HCT116 (cell line): ENCODE measurements at regions not wholly inside any gene's neighbourhood (a gene's known extent, or its start where the extent isn't known, plus 50 kb on each side); places are given as distances from the start of the nearest gene placed in this dataset.

ENCODE experiments used
- ATAC-seq: fragments of 200-7000 bp; cut with Tn5 transposase; 2 replicates; pipeline ENCODE4 v1.9.1; 2020; ENCODE audit warnings: mild to moderate bottlenecking, moderate library complexity
- BruUV-seq: library from RNA; stranded (reverse); fragments of 400-500 nt; replicated peaks from 2 replicates; lab custom pipeline; 2021; lab: Mats Ljungman, UMichigan
- CTCF ChIA-PET: fragments of 300-600 bp; sonication (Branson Sonifier 250); formaldehyde crosslinking; loops from one replicate; lab custom pipeline; 2021; ENCODE audit warnings: antibody characterized with exemption; lab: Charles Lee
- POLR2A ChIA-PET: fragments of 300-600, 350-600 bp; sonication (Branson Sonifier 250); formaldehyde crosslinking; loops from one replicate; lab custom pipeline; 2021; ENCODE audit warnings: antibody characterized with exemption; lab: Charles Lee
- RAD21 ChIA-PET, 2 experiments: fragments of 300-600 bp; sonication (Branson Sonifier 250); formaldehyde crosslinking; loops; one replicate each; lab custom pipeline; 2023; ENCODE audit warnings: low total read pairs in 2 of 2; ENCODE audit not compliant: uncharacterized antibody in 2 of 2, unreplicated experiment in 2 of 2, low non-redundant PET in 1 of 2; lab: Charles Lee
- DNase-seq: peaks from one replicate; pipeline ENCODE4 v3.0.0-alpha.2; 2010; ENCODE audit warnings: low read depth, low spot score
- H2AFZ ChIP-seq: fragments of 200-600 bp; shearing (Covaris generic), sonication (generic); 2 replicates; pipeline ENCODE4 v1.6.1; 2017; ENCODE audit warnings: low read depth, mixed run types, mixed read lengths, antibody characterized with exemption, low read length; ENCODE audit not compliant: poor library complexity, severe bottlenecking
- H3K27ac ChIP-seq: 2 replicates; pipeline ENCODE4 v1.5.1; 2012; ENCODE audit warnings: low read depth, low read length
- H3K27me3 ChIP-seq: fragments of 200-600 bp; sonication (generic); 2 replicates; pipeline ENCODE4 v1.6.1; 2016; ENCODE audit warnings: mixed run types, low read length, mixed read lengths; ENCODE audit not compliant: insufficient read depth
- H3K36me3 ChIP-seq, 2 experiments: fragments of 200-500 bp in 1 of 2; fragments of 200-600 bp in 1 of 2; sonication (Bioruptor generic) in 1 of 2; sonication (generic) in 1 of 2; 2 replicates each; pipeline versions ENCODE4 v1.5.1 to v1.6.1; 2014 to 2016; ENCODE audit warnings: low read length in 2 of 2, inconsistent platforms in 1 of 2, mixed read lengths in 1 of 2, mixed run types in 1 of 2; ENCODE audit not compliant: insufficient read depth in 2 of 2, control insufficient read depth in 1 of 2
- H3K4me1 ChIP-seq, 2 experiments: fragments of 200-600 bp in 1 of 2; sonication (generic) in 1 of 2; 2 replicates each; pipeline versions ENCODE4 v1.5.1 to v1.6.1; 2012 to 2017; ENCODE audit warnings: low read length in 2 of 2, inconsistent platforms in 1 of 2, mild to moderate bottlenecking in 1 of 2, mixed read lengths in 1 of 2, mixed run types in 1 of 2, moderate library complexity in 1 of 2; ENCODE audit not compliant: insufficient read depth in 2 of 2, control insufficient read depth in 1 of 2
- H3K4me2 ChIP-seq: fragments of 200-600 bp; sonication (generic); 2 replicates; pipeline ENCODE4 v1.6.1; 2017; ENCODE audit warnings: mixed run types, low read length, mixed read lengths
- H3K4me3 ChIP-seq, 2 experiments: fragments of 200-600 bp in 1 of 2; sonication (generic) in 1 of 2; replicated peaks in 1 of 2; 2 replicates each; pipeline ENCODE4 v1.5.1; 2011 to 2016; ENCODE audit warnings: low read length in 2 of 2, control low read depth in 1 of 2, low read depth in 1 of 2, mild to moderate bottlenecking in 1 of 2, mixed read lengths in 1 of 2, mixed run types in 1 of 2
- H3K79me2 ChIP-seq: fragments of 200-600 bp; sonication (generic); 2 replicates; pipeline ENCODE4 v1.6.1; 2017; ENCODE audit warnings: mild to moderate bottlenecking, mixed run types, low read length, moderate library complexity, mixed read lengths; ENCODE audit not compliant: insufficient read depth
- H3K9ac ChIP-seq: fragments of 200-600 bp; sonication (generic); 2 replicates; pipeline ENCODE4 v1.6.1; 2016; ENCODE audit warnings: low read length, mixed read lengths
- H3K9me2 ChIP-seq: fragments of 200-600 bp; sonication (generic), shearing (Covaris generic); 2 replicates; pipeline ENCODE4 v1.6.1; 2017; ENCODE audit warnings: mixed run types, mild to moderate bottlenecking, moderate library complexity; ENCODE audit not compliant: insufficient read depth
- H3K9me3 ChIP-seq, 2 experiments: fragments of 200-500 bp in 1 of 2; fragments of 200-600 bp in 1 of 2; sonication (Bioruptor generic) in 1 of 2; sonication (generic) in 1 of 2; 2 replicates each; pipeline ENCODE4 v1.6.1; 2014 to 2017; ENCODE audit warnings: low read length in 2 of 2, mixed read lengths in 2 of 2, inconsistent platforms in 1 of 2, low read depth in 1 of 2, mild to moderate bottlenecking in 1 of 2, mixed run types in 1 of 2, moderate library complexity in 1 of 2; ENCODE audit not compliant: control insufficient read depth in 1 of 2, insufficient read depth in 1 of 2
- H4K20me1 ChIP-seq: fragments of 200-600 bp; sonication (generic), shearing (Covaris generic); 2 replicates; pipeline ENCODE4 v1.6.1; 2017; ENCODE audit warnings: mixed run types, mild to moderate bottlenecking, moderate library complexity; ENCODE audit not compliant: insufficient read depth
- ATF3 ChIP-seq: IDR thresholded peaks from 2 replicates; pipeline ENCODE4 v1.6.1; 2012
- CBX3 ChIP-seq: IDR thresholded peaks from 2 replicates; pipeline ENCODE4 v1.6.1; 2012; ENCODE audit warnings: low read depth
- CEBPB ChIP-seq: IDR thresholded peaks from 2 replicates; pipeline ENCODE4 v1.6.1; 2012; ENCODE audit warnings: low read depth
- CTCF ChIP-seq, 3 experiments: fragments of 200-600 bp in 1 of 3; sonication (generic) in 1 of 3; IDR thresholded peaks in 2 of 3; conservative IDR thresholded peaks in 1 of 3; 2 replicates each; pipeline ENCODE4 v1.5.1; 2012 to 2017; ENCODE audit warnings: low read depth in 2 of 3, low read length in 2 of 3, antibody characterized with exemption in 1 of 3, borderline replicate concordance in 1 of 3, control low read depth in 1 of 3, mild to moderate bottlenecking in 1 of 3, mixed read lengths in 1 of 3, mixed run types in 1 of 3, moderate library complexity in 1 of 3; ENCODE audit not compliant: insufficient read depth in 1 of 3
- EGR1 ChIP-seq: IDR thresholded peaks from 2 replicates; pipeline ENCODE4 v1.6.1; 2012; ENCODE audit warnings: low read depth
- ELF1 ChIP-seq: IDR thresholded peaks from 2 replicates; pipeline ENCODE4 v1.6.1; 2012; ENCODE audit warnings: low read depth, borderline replicate concordance
- EZH2 ChIP-seq: fragments of 200-600 bp; sonication (generic); IDR thresholded peaks from 2 replicates; pipeline ENCODE4 v1.6.1; 2017; ENCODE audit warnings: antibody characterized with exemption, mixed run types
- JUND ChIP-seq: IDR thresholded peaks from 2 replicates; pipeline ENCODE4 v1.6.1; 2012
- POLR2AphosphoS5 ChIP-seq: IDR thresholded peaks from 2 replicates; pipeline ENCODE4 v1.6.1; 2011; ENCODE audit warnings: mild to moderate bottlenecking, low read depth, low read length, moderate library complexity
- REST ChIP-seq: IDR thresholded peaks from 2 replicates; pipeline ENCODE4 v1.6.1; 2012; ENCODE audit warnings: low read depth
- SP1 ChIP-seq: IDR thresholded peaks from 2 replicates; pipeline ENCODE4 v1.6.1; 2012; ENCODE audit warnings: low read depth
- ZBTB33 ChIP-seq: IDR thresholded peaks from 2 replicates; pipeline ENCODE4 v1.6.1; 2011; ENCODE audit warnings: mild to moderate bottlenecking, low read length, moderate library complexity; ENCODE audit not compliant: insufficient replicate concordance; ENCODE audit errors: extremely low read depth
- intact Hi-C: fragments of 100-400 bp; cut with micrococcal nuclease; formaldehyde crosslinking; loops from 2 replicates; pipeline ENCODE4 v1.10.0; 2022

- Histone ChIP-seq H3K9me2 (no peaks in the 10 kb centered on the region), H3K27me3 (no peaks in the 10 kb centered on the region; the same call in 1 of the 2 replicates), H3K9ac (no peak overlapping the region), H2AFZ (no peak overlapping the region), H3K36me3 (no peaks in the 10 kb centered on the region), H3K4me2 (no peak overlapping the region), H3K9me3 (no peaks in the 10 kb centered on the region), H3K79me2 (no peaks in the 10 kb centered on the region), H3K27ac (no peak overlapping the region), H4K20me1 (no peaks in the 10 kb centered on the region), H3K4me3 (no peak overlapping the region), H3K4me1 (no peaks in the 10 kb centered on the region)
- POLR2A ChIA-PET: no interaction called here
- DNase-seq (no peak), ATAC-seq (no peak)
- RAD21 ChIA-PET: no interaction called here
- CTCF ChIA-PET: no interaction called here
- TF ChIP-seq SP1 (no peak), EGR1 (no peak), REST (no peak), CBX3 (no peak), ATF3 (no peak), CTCF (IDR thresholded peaks at IDR 0.05 in 2 of 3, conservative IDR thresholded peaks at IDR 0.05 in 1 of 3; ENCODE audit: borderline replicate concordance in 1 of 3, insufficient read depth in 1 of 3, low read depth in 2 of 3, low read length in 2 of 3) (no peak), EZH2 (no peak), ELF1 (no peak), POLR2AphosphoS5 (no peak), JUND (no peak), CEBPB (no peak), ZBTB33 (no peak)
- intact Hi-C loops: no loop called here
- BruUV-seq: no TSS peak
Observed at GRCh38 chr3:194761384-194761783, 75.7 kb downstream of the FAM43A start.
